NCI-H226 (cell line): ENCODE measurements at regions not wholly inside any gene's neighbourhood (a gene's known extent, or its start where the extent isn't known, plus 50 kb on each side); places are given as distances from the start of the nearest gene placed in this dataset.
"Not testable (repeated sequence)": the region's sequence is repeated elsewhere in the genome, so short reads cannot be mapped to it uniquely, and the experiment has no call there.

Source experiments
- DNase-seq: peaks from one replicate; pipeline ENCODE4 v3.0.0-alpha.2; 2015

- DNase-seq = no peak
These were observed 54.0 kb upstream of the RBFOX1 start for GRCh38 chr16:7278636-7279035.

GRCh38 chr16:7272567-7273158 lies 60.0 kb upstream of the RBFOX1 start:
- no peak for DNase-seq

- DNase-seq = no peak
These were observed 61.2 kb upstream of the RBFOX1 start for GRCh38 chr16:7271486-7271885.

- no peak for DNase-seq
These were observed 61.8 kb upstream of the RBFOX1 start for GRCh38 chr16:7270823-7271222.

- DNase-seq = no peak
These were observed 62.6 kb upstream of the RBFOX1 start for GRCh38 chr16:7270006-7270405.

- DNase-seq = no peak
These were observed 64.5 kb upstream of the RBFOX1 start for GRCh38 chr16:7268182-7268581.

GRCh38 chr16:7257016-7257415 lies 75.6 kb upstream of the RBFOX1 start:
- DNase-seq = no peak

GRCh38 chr16:7246578-7246977 lies 86.1 kb upstream of the RBFOX1 start:
- no peak for DNase-seq

- no peak for DNase-seq
These were observed 93.1 kb upstream of the RBFOX1 start for GRCh38 chr16:7239547-7239946.

GRCh38 chr16:7236824-7237410 lies 95.7 kb upstream of the RBFOX1 start:
- peak; percentile 1 for DNase-seq

- no peak for DNase-seq
These were observed 98.7 kb upstream of the RBFOX1 start for GRCh38 chr16:7233975-7234374.

GRCh38 chr16:7231762-7232161 lies 100.9 kb upstream of the RBFOX1 start:
- DNase-seq = no peak

- not testable (repeated sequence) for DNase-seq
These were observed 103.0 kb upstream of the RBFOX1 start for GRCh38 chr16:7229433-7230218.

- DNase-seq = no peak
These were observed 105.4 kb upstream of the RBFOX1 start for GRCh38 chr16:7227229-7227721.

- DNase-seq = no peak
These were observed 111.5 kb upstream of the RBFOX1 start for GRCh38 chr16:7221157-7221556.

GRCh38 chr16:7218936-7219335 lies 113.7 kb upstream of the RBFOX1 start:
- no peak for DNase-seq

GRCh38 chr16:7217797-7218196 lies 114.8 kb upstream of the RBFOX1 start:
- DNase-seq = no peak

- DNase-seq = no peak
These were observed 115.9 kb upstream of the RBFOX1 start for GRCh38 chr16:7216719-7217118.

GRCh38 chr16:7211781-7212180 lies 120.9 kb upstream of the RBFOX1 start:
- no peak for DNase-seq

- DNase-seq = peak; percentile 45
These were observed 123.0 kb upstream of the RBFOX1 start for GRCh38 chr16:7209598-7209997.

- no peak for DNase-seq
These were observed 126.2 kb upstream of the RBFOX1 start for GRCh38 chr16:7206469-7206868.

- DNase-seq = no peak
These were observed 132.3 kb upstream of the RBFOX1 start for GRCh38 chr16:7200320-7200719.

GRCh38 chr16:7185689-7186088 lies 147.0 kb upstream of the RBFOX1 start:
- DNase-seq = peak; percentile 68

GRCh38 chr16:7185165-7185564 lies 147.5 kb upstream of the RBFOX1 start:
- DNase-seq = no peak
